ENCODE measurements at regions not wholly inside any gene's neighbourhood (a gene's known extent, or its start where the extent isn't known, plus 50 kb on each side); places are given as distances from the start of the nearest gene placed in this dataset.

- TF ChIP-seq POLR2A (IDR thresholded peaks at IDR 0.05; ENCODE audit: low read length) (no peak), GATA1 (IDR thresholded peaks at IDR 0.05; ENCODE audit: low read depth, low read length) (no peak)
These were observed 456.1 kb upstream of the ADAMTS5 start for GRCh38 chr21:27423038-27423437.
